Naive thymus-derived CD4-positive, alpha-beta T cell (primary cell): ENCODE measurements at regions not wholly inside any gene's neighbourhood (a gene's known extent, or its start where the extent isn't known, plus 50 kb on each side); places are given as distances from the start of the nearest gene placed in this dataset.

Source experiments
- ATAC-seq: fragments of 150-1000 bp; cut with Tn5 transposase; 2 replicates; pipeline ENCODE4 v1.10.0; 2021; ENCODE audit warnings: mild to moderate bottlenecking, moderate library complexity
- CTCF ChIA-PET: fragments of 350-600 bp; sonication (Branson Sonifier 250); formaldehyde crosslinking; loops from one replicate; lab custom pipeline; 2021; ENCODE audit warnings: antibody characterized with exemption; lab: Charles Lee
- POLR2A ChIA-PET: fragments of 350-600 bp; sonication (Branson Sonifier 250); formaldehyde crosslinking; loops from one replicate; lab custom pipeline; 2021; ENCODE audit warnings: antibody characterized with exemption, inconsistent platforms; lab: Charles Lee
- DNase-seq, 9 donors: peaks; one replicate each; pipeline versions ENCODE4 v3.0.0 to v3.0.0-alpha.2; 2020 to 2022; ENCODE audit warnings: mixed read lengths in 1 of 9
- H3K27ac ChIP-seq: one replicate; pipeline ENCODE4 v1.7.0; 2013; ENCODE audit warnings: mild to moderate bottlenecking, low read depth, low read length, moderate library complexity
- H3K27me3 ChIP-seq, 2 donors: one replicate each; pipeline ENCODE4 v1.7.0; 2013; ENCODE audit warnings: low read length in 2 of 2, mild to moderate bottlenecking in 2 of 2, moderate library complexity in 2 of 2; ENCODE audit not compliant: control insufficient read depth in 2 of 2, insufficient read depth in 2 of 2
- H3K36me3 ChIP-seq, 3 experiments: 1 replicate in 2 of 3; 2 replicates in 1 of 3; pipeline ENCODE4 v1.7.0; 2013; ENCODE audit warnings: low read length in 3 of 3, mild to moderate bottlenecking in 3 of 3, moderate library complexity in 1 of 3; ENCODE audit not compliant: insufficient read depth in 3 of 3, control insufficient read depth in 2 of 3
- H3K4me1 ChIP-seq, 2 donors: one replicate each; pipeline ENCODE4 v1.7.0; 2013; ENCODE audit warnings: low read length in 2 of 2, mild to moderate bottlenecking in 2 of 2, moderate library complexity in 1 of 2; ENCODE audit not compliant: control insufficient read depth in 2 of 2, insufficient read depth in 2 of 2
- H3K4me3 ChIP-seq: 2 replicates; pipeline ENCODE4 v1.7.0; 2013; ENCODE audit warnings: mild to moderate bottlenecking, low read length
- H3K9me3 ChIP-seq, 3 experiments: 1 replicate in 2 of 3; 2 replicates in 1 of 3; pipeline ENCODE4 v1.7.0; 2013; ENCODE audit warnings: low read length in 3 of 3; ENCODE audit not compliant: control insufficient read depth in 2 of 3
- H3K27ac Mint-ChIP-seq, 9 donors: one replicate each; pipeline ENCODE4 v1.8.0; 2020 to 2022; ENCODE audit warnings: mixed read lengths in 9 of 9, mild to moderate bottlenecking in 8 of 9, moderate library complexity in 5 of 9, inconsistent platforms in 2 of 9
- H3K27me3 Mint-ChIP-seq, 5 donors: one replicate each; pipeline ENCODE4 v1.8.0; 2021 to 2022; ENCODE audit warnings: mixed read lengths in 5 of 5, mild to moderate bottlenecking in 1 of 5
- H3K36me3 Mint-ChIP-seq, 5 donors: one replicate each; pipeline ENCODE4 v1.8.0; 2020 to 2022; ENCODE audit warnings: mixed read lengths in 5 of 5, mild to moderate bottlenecking in 3 of 5, inconsistent platforms in 1 of 5
- H3K4me1 Mint-ChIP-seq, 7 donors: one replicate each; pipeline ENCODE4 v1.8.0; 2020 to 2022; ENCODE audit warnings: mixed read lengths in 7 of 7, mild to moderate bottlenecking in 3 of 7, inconsistent platforms in 1 of 7
- H3K4me3 Mint-ChIP-seq, 10 donors: one replicate each; pipeline ENCODE4 v1.8.0; 2020 to 2022; ENCODE audit warnings: mild to moderate bottlenecking in 10 of 10, mixed read lengths in 10 of 10, moderate library complexity in 6 of 10, inconsistent platforms in 2 of 10
- H3K9me3 Mint-ChIP-seq, 11 donors: one replicate each; pipeline ENCODE4 v1.8.0; 2020 to 2022; ENCODE audit warnings: mixed read lengths in 11 of 11, mild to moderate bottlenecking in 4 of 11, inconsistent platforms in 1 of 11, moderate library complexity in 1 of 11
- intact Hi-C, 2 donors: fragments of 100-400 bp; cut with micrococcal nuclease; formaldehyde crosslinking; loops; one replicate each; pipeline ENCODE4 v1.15.1; 2023

GRCh38 chr12:23423097-23423687 is 526.3 kb downstream of the SOX5 start:
- no peaks in the 10 kb centered on the region for H3K4me1 Mint-ChIP-seq
- DNase-seq = no peak
- H3K27me3 ChIP-seq = no peaks in the 10 kb centered on the region
- intact Hi-C loops = no loop called here
- no peak overlapping the region for H3K27ac ChIP-seq
- H3K27ac Mint-ChIP-seq = no peak overlapping the region
- no peaks in the 10 kb centered on the region for H3K4me1 ChIP-seq
- H3K9me3 Mint-ChIP-seq = peaks cover 0 to 21% (median 3%) of the 10 kb centered on the region in 11 donors
- ChIA-PET CTCF (no interaction called here), POLR2A (no interaction called here)
- H3K36me3 Mint-ChIP-seq = no peaks in the 10 kb centered on the region
- no peaks in the 10 kb centered on the region for H3K9me3 ChIP-seq
- no peak overlapping the region for H3K4me3 Mint-ChIP-seq
- H3K4me3 ChIP-seq = no peak overlapping the region
- H3K36me3 ChIP-seq = no peaks in the 10 kb centered on the region
- H3K27me3 Mint-ChIP-seq = no peaks in the 10 kb centered on the region
- no peak for ATAC-seq

GRCh38 chr12:23423796-23424195 is 525.7 kb downstream of the SOX5 start:
- POLR2A ChIA-PET = no interaction called here
- Mint-ChIP-seq H3K27ac (no peak overlapping the region), H3K4me1 (no peaks in the 10 kb centered on the region), H3K27me3 (no peaks in the 10 kb centered on the region), H3K4me3 (no peak overlapping the region), H3K36me3 (no peaks in the 10 kb centered on the region), H3K9me3 (peaks cover 0 to 21% (median 3%) of the 10 kb centered on the region in 11 donors)
- H3K27me3 ChIP-seq = no peaks in the 10 kb centered on the region
- DNase-seq (no peak), ATAC-seq (no peak)
- CTCF ChIA-PET = no interaction called here
- no peaks in the 10 kb centered on the region for H3K36me3 ChIP-seq
- no peak overlapping the region for H3K27ac ChIP-seq
- H3K9me3 ChIP-seq = no peaks in the 10 kb centered on the region
- no peaks in the 10 kb centered on the region for H3K4me1 ChIP-seq
- intact Hi-C loops = no loop called here
- H3K4me3 ChIP-seq = no peak overlapping the region

GRCh38 chr12:23424685-23425084 is 524.8 kb downstream of the SOX5 start:
- H3K27ac ChIP-seq = no peak overlapping the region
- ChIA-PET CTCF (interaction anchor here (0.8 kb wide), 1 partner anchor 250 kb away, joined by 6 read pairs; no protein-coding TSS in a partner anchor), POLR2A (no interaction called here)
- no peak overlapping the region for H3K27ac Mint-ChIP-seq
- no peaks in the 10 kb centered on the region for H3K27me3 Mint-ChIP-seq
- no peaks in the 10 kb centered on the region for H3K27me3 ChIP-seq
- no peak overlapping the region for H3K4me3 ChIP-seq
- intact Hi-C loops = no loop called here
- DNase-seq = no peak
- no peaks in the 10 kb centered on the region for H3K4me1 ChIP-seq
- ATAC-seq = no peak
- peaks cover 0 to 21% (median 3%) of the 10 kb centered on the region in 11 donors for H3K9me3 Mint-ChIP-seq
- H3K36me3 Mint-ChIP-seq = no peaks in the 10 kb centered on the region
- H3K4me3 Mint-ChIP-seq = no peak overlapping the region
- H3K9me3 ChIP-seq = no peaks in the 10 kb centered on the region
- no peaks in the 10 kb centered on the region for H3K4me1 Mint-ChIP-seq
- H3K36me3 ChIP-seq = no peaks in the 10 kb centered on the region

GRCh38 chr12:23426328-23426727 is 523.1 kb downstream of the SOX5 start:
- H3K27me3 Mint-ChIP-seq = no peaks in the 10 kb centered on the region
- Histone ChIP-seq H3K4me1 (no peaks in the 10 kb centered on the region), H3K4me3 (no peak overlapping the region), H3K9me3 (no peaks in the 10 kb centered on the region), H3K27me3 (no peaks in the 10 kb centered on the region), H3K36me3 (no peaks in the 10 kb centered on the region), H3K27ac (no peak overlapping the region)
- ChIA-PET POLR2A (no interaction called here), CTCF (no interaction called here)
- intact Hi-C loops = no loop called here
- H3K4me1 Mint-ChIP-seq = no peaks in the 10 kb centered on the region
- no peak overlapping the region for H3K27ac Mint-ChIP-seq
- no peaks in the 10 kb centered on the region for H3K36me3 Mint-ChIP-seq
- no peak overlapping the region for H3K4me3 Mint-ChIP-seq
- DNase-seq (no peak), ATAC-seq (no peak)
- peaks cover 0 to 21% (median 3%) of the 10 kb centered on the region in 11 donors for H3K9me3 Mint-ChIP-seq

- H3K27me3 Mint-ChIP-seq = no peaks in the 10 kb centered on the region
- H3K4me3 Mint-ChIP-seq = no peak overlapping the region
- Histone ChIP-seq H3K4me1 (no peaks in the 10 kb centered on the region), H3K4me3 (no peak overlapping the region), H3K36me3 (no peaks in the 10 kb centered on the region), H3K27ac (no peak overlapping the region), H3K27me3 (no peaks in the 10 kb centered on the region), H3K9me3 (no peaks in the 10 kb centered on the region)
- no peak overlapping the region for H3K27ac Mint-ChIP-seq
- no peak for ATAC-seq
- POLR2A ChIA-PET = no interaction called here
- intact Hi-C loops = no loop called here
- peaks cover 0 to 25% (median 4%) of the 10 kb centered on the region in 11 donors for H3K9me3 Mint-ChIP-seq
- CTCF ChIA-PET = no interaction called here
- no peaks in the 10 kb centered on the region for H3K36me3 Mint-ChIP-seq
- H3K4me1 Mint-ChIP-seq = no peaks in the 10 kb centered on the region
- no peak for DNase-seq
Observed at GRCh38 chr12:23428758-23429157, 520.7 kb downstream of the SOX5 start.

- no peaks in the 10 kb centered on the region for H3K4me1 ChIP-seq
- DNase-seq = no peak
- no peak overlapping the region for H3K4me3 ChIP-seq
- Mint-ChIP-seq H3K36me3 (no peaks in the 10 kb centered on the region), H3K27ac (no peak overlapping the region), H3K4me1 (no peaks in the 10 kb centered on the region), H3K9me3 (peaks cover 0 to 29% (median 5%) of the 10 kb centered on the region in 11 donors), H3K4me3 (no peak overlapping the region), H3K27me3 (no peaks in the 10 kb centered on the region)
- ChIA-PET CTCF (no interaction called here), POLR2A (no interaction called here)
- H3K36me3 ChIP-seq = no peaks in the 10 kb centered on the region
- H3K27ac ChIP-seq = no peak overlapping the region
- ATAC-seq = no peak
- H3K27me3 ChIP-seq = no peaks in the 10 kb centered on the region
- H3K9me3 ChIP-seq = no peaks in the 10 kb centered on the region
- intact Hi-C loops = no loop called here
Observed at GRCh38 chr12:23431006-23431405, 518.5 kb downstream of the SOX5 start.

- H3K4me1 ChIP-seq = no peaks in the 10 kb centered on the region
- Mint-ChIP-seq H3K36me3 (no peaks in the 10 kb centered on the region), H3K27ac (no peak overlapping the region), H3K4me3 (no peak overlapping the region), H3K4me1 (no peaks in the 10 kb centered on the region), H3K27me3 (no peaks in the 10 kb centered on the region), H3K9me3 (peaks cover 0 to 18% (median 9%) of the 10 kb centered on the region in 11 donors)
- ChIA-PET POLR2A (no interaction called here), CTCF (no interaction called here)
- no peak for ATAC-seq
- no peak for DNase-seq
- no peaks in the 10 kb centered on the region for H3K36me3 ChIP-seq
- intact Hi-C loops = no loop called here
- no peaks in the 10 kb centered on the region for H3K9me3 ChIP-seq
- H3K4me3 ChIP-seq = no peak overlapping the region
- no peak overlapping the region for H3K27ac ChIP-seq
- no peaks in the 10 kb centered on the region for H3K27me3 ChIP-seq
Observed at GRCh38 chr12:23433121-23433520, 516.3 kb downstream of the SOX5 start.
